Dermis blood vessel endothelial cell (primary cell): ENCODE measurements at regions not wholly inside any gene's neighbourhood (a gene's known extent, or its start where the extent isn't known, plus 50 kb on each side); places are given as distances from the start of the nearest gene placed in this dataset.

Experiments
- DNase-seq: peaks from one replicate; pipeline ENCODE4 v3.0.0; 2010

DNA sequence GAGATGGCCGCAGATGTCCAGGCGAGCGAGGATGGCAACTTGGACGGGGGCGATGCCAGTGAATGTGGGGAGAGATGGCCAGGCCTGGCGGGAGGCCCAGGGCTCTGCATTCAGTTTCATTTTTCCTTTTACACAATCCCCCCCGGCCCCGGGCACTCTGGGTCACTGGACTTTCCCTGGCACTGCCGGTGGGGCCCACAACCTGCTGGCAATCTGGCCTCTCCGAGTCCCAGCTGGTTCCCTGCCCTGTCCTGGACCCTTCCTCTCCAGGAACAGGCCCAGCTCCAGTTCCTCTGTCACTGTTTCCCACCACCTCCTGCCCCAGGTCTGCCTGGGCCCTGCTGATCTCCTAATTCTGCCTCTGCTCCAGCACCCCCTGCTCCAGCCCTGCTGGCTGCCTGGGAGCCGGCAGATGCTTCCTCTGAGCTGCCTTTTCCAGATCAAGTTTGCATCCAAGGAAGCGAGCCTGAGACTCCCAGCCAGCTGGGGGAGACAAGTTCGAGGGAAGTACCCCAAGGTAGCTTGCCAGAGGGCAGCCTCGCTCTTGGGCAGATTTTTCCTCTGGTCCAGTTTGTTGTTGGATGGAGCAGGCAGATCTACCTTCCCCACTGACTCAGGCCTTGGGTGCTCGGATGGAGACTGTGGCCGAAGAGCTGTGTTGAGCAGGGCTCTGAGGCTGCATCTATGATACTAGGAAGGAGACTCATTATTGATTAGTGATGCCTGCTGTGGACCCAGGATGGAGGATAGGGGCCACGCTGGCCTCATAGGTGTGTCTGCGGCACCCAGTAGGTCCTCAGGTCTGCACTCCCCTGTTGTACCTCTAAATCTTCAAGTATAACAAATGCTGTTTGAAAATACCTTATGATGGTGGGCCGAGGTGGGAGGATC is 83.2 kb downstream of the CEBPB start:
- no peak for DNase-seq

DNA sequence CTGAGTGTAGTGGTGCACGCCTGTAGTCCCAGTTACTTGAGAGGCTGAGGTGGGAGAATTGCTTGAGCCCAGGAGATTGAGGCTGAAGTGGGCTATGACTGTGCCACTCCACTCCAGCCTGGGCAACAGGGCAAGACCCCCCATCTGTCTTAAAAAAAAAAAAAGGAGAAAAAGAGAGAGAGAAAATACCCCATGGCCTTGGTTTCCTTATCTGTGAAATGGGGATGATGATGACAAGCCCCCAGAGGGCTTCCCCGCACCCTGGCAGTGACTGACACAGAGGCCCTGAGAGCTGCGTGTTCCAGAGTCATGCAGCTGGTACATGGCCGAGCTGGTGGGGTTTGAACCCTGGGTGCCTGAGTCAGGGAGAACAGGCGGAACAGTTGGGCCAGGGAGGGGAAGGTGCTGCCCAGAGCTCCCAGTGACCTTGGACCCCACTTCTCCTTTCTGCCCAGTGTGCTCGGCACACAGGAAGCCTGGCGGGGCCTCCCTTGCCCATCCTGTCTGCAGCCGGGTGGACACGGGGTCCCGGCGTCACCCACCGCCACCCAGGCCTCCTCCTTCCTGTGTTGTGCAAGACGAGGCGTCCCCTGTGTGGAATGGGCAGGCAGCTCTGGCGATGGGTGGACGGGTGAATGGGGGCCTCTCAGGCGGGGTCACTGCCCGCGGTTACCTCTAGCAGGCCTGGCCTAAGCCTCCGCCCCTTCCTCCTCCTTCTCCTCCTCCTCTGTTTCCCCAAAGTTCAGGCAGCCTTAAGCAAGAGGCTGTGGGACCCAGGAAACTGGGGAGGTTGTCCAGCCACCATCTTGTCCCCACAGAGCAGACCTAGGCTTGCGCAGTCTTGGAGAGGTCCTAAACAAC is 84.2 kb downstream of the CEBPB start:
- no peak for DNase-seq

DNA sequence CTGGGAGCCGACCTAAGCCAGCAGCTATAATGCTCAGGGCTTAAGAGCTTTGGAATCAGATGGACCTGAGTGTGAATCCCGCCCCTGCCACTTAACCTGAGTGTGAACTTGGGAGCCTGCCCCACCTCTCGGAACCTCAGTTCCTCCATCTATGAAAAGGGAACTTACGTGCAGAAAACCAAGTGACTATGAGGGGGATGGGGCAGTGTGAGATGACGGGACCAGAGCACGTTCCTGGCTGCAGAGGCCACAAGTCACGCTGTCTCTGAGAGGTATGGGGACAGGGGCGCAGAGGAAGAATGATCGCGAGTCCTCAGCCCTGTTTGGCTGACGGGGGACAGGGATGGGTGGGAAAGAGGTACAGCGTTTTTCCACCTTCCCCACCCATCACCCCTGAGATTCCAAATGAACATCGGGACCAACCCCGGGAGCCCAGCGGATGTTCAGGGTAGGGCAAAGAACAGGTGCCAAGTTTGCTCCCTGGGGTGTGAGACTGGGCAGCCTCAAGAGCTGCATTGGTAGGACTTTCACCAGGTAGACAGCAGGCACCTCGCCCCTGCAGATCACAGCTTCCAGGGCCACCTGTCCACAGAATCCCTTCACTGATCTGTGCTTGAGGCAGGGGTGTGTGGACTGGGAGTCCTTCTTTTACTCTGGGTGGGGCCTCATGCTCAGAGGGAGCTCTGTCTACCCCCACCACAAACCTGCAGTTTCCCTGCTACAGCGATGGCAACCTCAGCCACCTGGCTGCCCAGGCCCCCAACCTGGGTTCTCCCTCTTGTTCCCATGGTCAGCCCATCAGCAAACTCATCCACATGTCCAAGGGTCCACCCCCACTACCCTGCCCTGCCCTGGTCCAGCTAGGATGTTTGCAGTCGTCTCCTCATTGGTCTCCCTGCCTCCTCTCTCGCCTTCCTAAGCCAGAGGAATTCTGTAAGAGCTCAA is 85.8 kb downstream of the CEBPB start:
- DNase-seq, result no peak

DNA sequence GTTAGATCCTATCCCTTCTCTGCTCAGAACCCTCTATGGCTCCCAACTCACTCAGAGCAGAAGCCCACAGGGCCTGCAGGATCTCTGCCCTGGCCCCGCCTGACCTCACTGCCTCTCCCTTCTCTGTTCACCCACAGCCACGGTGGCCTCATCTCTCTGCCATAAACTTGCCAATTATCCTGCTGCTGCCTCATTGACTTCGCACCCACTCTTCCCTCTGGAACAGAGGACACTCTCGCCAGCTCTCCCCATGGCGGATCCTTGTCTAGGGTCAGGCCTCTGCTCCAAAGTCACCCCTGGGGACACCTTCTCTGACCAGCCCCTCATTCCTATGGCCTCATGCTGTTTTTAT is 86.4 kb downstream of the CEBPB start:
- no peak for DNase-seq

DNA sequence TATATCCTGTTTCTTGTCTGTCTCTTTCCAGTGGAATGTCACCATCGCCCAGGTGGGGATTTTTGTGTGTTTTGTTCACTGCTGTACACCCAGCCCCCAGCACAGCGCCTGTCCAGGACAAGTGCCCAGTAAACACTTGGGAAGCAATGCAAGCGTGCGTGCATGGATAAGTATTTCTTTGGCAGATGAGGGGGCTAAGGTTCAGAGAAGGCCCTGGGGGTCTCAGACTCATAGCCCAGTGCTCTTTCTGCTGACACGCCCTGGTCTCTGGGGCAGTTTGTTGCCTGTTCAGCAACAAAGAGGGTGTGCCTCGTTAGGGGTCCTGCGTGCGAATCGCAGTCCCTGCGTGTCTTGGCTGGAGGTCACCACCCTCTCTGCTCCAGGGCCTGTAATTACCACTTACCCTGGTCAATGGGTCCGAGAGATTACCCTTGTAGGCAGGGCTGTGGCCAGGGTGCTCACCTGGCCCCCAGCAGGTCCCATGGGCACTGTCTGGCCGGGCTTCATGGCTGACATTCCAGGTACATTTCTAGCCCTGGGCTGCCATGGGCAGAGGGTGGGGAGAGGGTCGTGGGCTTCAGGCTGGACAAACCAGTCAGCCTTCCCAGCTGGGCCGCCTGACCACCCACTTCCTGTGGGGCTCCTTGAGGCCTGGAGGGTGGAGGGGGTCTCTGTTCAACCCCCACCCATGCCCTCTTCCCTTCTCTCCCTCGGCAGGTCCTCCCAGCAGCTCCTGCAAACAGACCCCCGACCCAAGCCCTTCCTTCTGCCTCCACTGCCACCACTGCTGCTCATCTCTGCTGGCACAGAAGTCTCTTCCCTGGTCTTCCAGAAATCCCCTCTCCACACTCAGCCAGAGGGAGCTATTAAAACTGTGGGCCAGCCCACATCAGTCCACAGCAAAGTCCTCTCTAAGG is 87.1 kb downstream of the CEBPB start:
- DNase-seq, result no peak

GRCh38 chr20:50278377-50278683 is 87.7 kb downstream of the CEBPB start:
- no peak for DNase-seq

GRCh38 chr20:50278684-50279531 is 88.3 kb downstream of the CEBPB start:
- no peak for DNase-seq

DNA sequence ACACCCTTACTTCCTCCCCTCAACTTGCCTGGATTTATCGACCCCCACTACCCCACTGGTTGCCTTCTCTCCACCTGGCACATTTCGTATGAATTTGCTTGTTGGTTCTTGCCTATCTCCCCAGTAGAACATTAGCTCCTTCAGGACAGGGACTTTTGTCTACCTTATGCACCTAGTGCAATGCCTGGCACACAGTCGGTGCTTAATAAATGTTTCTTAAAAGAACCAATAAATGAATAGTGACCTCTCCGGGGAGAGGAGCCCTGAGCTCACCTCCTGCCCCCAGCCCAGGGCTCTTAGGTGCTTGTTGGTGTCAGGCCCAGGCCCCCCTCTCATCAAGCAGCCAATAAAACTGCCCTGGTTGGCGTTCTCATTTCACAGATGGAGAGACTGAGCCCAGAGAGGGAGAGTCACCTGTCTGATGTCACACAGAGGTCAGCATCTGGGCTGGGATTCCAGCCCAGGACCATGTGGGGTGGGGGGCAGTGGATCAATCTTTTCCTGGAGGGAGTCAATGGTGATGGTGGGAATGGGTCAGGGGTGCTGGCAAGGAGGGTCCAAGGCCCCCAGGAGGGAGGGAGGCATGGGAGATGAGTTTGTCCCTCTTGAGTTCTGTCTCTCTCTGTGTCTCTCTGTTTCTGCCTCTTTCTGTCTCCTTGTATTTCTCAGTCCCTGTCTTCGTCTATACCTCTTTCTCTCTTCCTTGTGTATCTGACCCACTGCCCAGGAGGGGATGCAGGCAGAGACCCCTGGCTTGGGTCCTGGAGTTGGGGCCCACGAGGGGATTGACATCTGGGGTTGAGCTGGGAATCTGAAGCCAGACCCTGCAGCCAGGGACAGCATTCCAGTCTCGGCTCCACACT is 89.6 kb downstream of the CEBPB start:
- no peak for DNase-seq

GRCh38 chr20:50280851-50281655 is 90.4 kb downstream of the CEBPB start:
- DNase-seq, result no peak

DNA sequence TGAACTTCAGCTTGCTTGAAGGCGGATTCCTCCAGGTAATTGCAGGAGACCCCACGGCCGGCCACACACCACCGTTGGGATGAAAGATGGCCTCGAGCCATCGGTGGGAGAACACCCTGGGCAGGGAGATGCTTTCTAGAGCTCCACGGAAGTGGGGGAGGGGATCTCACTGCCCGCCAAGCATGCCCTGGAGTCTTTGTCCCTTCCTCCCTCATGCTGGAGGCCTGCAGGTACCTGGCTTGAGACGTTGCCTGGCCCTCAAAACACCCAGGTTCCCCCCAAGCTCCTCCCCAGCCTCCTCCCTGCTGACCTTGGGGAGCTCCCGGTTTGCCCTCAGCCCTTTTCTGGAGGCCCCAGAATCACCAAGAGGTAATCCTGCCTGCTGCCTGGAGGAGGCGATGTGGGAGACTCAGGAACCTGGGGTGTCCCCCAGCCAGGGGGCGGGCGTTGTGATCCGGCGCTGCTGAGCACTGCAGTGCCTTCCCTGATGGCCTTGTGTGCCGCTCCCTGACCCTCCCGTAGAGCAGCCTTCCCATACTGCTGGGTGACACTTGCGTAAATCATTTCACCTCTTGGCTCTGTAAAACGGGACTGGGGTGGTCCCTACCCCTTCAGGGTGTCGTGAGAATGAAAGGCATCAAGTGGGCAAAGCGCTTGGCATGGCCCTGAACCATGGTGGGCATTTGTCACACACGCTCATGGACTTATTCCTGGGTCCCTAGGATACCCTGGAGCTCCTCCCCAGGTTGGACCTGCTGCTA is 91.4 kb downstream of the CEBPB start:
- DNase-seq, result no peak

DNA sequence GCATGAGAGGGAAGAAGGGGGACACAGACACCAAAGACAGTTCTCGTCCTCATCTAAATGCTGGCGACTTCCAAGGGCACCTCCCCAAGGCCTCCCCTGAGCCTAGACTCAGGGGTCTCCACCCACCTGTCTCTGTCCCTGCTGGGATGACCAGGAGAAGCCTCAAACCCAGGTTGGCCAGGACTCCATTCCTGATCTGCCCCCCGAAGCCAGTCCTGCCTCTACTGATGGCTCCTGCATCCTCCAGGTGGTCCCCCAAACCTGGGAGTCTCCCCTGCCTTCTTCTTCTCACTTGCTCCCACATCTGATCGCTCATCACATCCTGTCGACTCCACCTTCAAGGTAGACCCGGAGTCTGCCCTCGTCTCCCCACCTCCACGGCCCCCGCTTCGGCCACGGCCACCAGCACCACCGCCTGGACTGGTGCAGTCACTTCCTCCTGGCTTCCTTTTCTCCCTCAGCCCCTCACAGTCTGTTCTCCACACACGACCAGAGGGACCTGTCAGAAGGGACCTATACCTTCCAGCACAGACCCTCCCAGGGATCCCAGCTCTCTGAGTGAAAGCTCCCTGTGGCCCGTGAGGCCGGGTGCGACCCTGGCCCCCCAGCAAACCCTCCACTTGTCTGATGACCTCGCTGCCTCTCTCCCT is 92.1 kb downstream of the CEBPB start:
- DNase-seq, result no peak

GRCh38 chr20:50283370-50283769 is 92.7 kb downstream of the CEBPB start:
- DNase-seq, result no peak

GRCh38 chr20:50283922-50284810 is 93.5 kb downstream of the CEBPB start:
- no peak for DNase-seq

DNA sequence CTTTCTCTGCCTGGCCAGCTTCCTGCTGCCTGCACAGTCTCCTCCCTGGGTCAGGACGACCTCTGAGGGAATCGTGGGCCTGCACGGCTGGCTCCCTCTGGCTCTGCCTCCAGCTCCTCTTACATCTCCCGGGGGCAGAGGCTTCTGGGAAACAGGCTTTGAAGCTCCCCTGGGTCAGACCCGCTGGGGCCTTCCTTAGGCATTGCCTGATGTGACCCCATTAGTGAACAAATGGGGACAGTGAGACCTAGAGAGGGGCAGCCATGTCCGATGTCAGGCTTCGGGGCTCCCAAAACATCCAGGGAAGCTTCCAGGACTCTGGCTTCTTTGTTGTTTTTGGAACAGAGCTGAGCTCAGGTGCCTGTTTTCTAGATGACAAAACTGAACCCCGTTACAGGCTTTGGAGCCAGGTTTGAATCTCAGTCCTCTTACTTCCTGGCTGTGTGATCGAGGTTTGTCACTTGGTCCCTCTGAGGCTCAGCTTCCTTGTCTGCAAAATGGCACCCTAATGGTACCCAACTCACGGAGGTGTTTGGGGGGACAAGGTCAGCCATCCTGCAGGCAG is 94.3 kb downstream of the CEBPB start:
- no peak for DNase-seq

DNA sequence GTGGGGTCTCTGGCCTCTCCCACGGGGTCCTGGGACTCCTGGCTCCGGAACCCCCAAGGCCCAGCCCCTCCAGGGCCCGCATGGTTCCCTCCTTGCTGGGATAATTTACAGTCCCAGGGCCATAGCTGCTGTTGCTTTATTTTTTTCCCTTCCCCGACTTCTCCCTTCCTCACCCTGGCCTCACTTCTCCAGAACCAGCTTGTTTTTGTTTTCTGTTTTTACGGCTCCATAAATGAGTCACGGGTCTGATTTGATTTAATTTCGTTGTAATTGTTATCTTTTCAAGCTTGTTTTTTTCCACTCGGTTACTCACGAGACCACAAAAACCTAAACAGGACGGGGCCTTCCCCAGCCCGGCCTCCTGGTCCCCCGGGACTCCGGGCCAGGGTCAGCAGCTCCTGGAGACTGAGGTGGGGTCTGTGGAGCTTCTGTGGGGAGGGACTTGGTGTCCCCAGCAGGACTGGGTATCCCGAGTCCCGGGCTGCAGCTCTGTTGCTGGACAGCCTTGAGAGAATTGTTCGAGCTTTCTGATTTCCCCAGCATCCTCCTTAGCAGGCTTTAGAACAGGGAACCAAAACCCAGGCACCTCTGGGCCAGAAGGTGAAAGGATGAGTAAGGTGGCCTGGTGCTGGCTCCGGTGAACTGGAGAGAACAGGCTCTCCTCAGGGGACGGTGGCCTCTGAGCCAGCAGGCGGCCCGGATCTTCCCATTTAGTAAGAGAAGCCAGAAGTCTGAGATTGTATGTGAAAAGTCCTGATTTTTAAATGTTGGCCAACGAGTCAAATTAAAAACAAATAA is 94.9 kb downstream of the CEBPB start:
- DNase-seq, result peak; percentile 33
